GM12873 (cell line): ENCODE measurements at regions not wholly inside any gene's neighbourhood (a gene's known extent, or its start where the extent isn't known, plus 50 kb on each side); places are given as distances from the start of the nearest gene placed in this dataset.

Experiments
- CTCF ChIP-seq: IDR thresholded peaks from 2 replicates; pipeline ENCODE4 v1.5.1; 2012; ENCODE audit warnings: low read depth, mild to moderate bottlenecking, moderate library complexity, low read length, control low read depth; ENCODE audit not compliant: insufficient read depth; ENCODE audit errors: missing control alignments

GRCh38 chr11:109510316-109510715 is 88.3 kb downstream of the C11orf87 start:
- no peak for TF ChIP-seq CTCF

- TF ChIP-seq CTCF: no peak
Observed at GRCh38 chr11:109511598-109511997, 89.6 kb downstream of the C11orf87 start.

- TF ChIP-seq CTCF: no peak
Observed at GRCh38 chr11:109512249-109512648, 90.3 kb downstream of the C11orf87 start.

- no peak for TF ChIP-seq CTCF
Observed at GRCh38 chr11:109512680-109513079, 90.7 kb downstream of the C11orf87 start.

GRCh38 chr11:109514313-109515018 is 92.5 kb downstream of the C11orf87 start:
- no peak for TF ChIP-seq CTCF

GRCh38 chr11:109519253-109519652 is 97.3 kb downstream of the C11orf87 start:
- TF ChIP-seq CTCF: no peak

- no peak for TF ChIP-seq CTCF
Observed at GRCh38 chr11:109521571-109522086, 99.6 kb downstream of the C11orf87 start.
